Left colon (tissue), 2 donors: ENCODE measurements at regions not wholly inside any gene's neighbourhood (a gene's known extent, or its start where the extent isn't known, plus 50 kb on each side); places are given as distances from the start of the nearest gene placed in this dataset.

Experiments used
- ATAC-seq: fragments of 200-7000 bp; cut with Tn5 transposase; one replicate; pipeline ENCODE4 v1.9.1; 2020; ENCODE audit warnings: mild to moderate bottlenecking, moderate library complexity
- DNase-seq, 2 donors: peaks; one replicate each; pipeline ENCODE4 v3.0.0-alpha.2; 2020
- intact Hi-C, 2 donors: fragments of 100-400 bp; cut with DNase I in 1 of 2; cut with micrococcal nuclease in 1 of 2; formaldehyde crosslinking; loops; one replicate each; pipeline versions ENCODE4 v1.11.2 to v1.14.0; 2022; cut with DNase I, micrococcal nuclease
- donor health status: DM: no; HTN: no; CAD: no.
- donor health status: DM: yes; HTN: yes; CAD: no.

GRCh38 chr1:244965185-244966030 is 101.1 kb upstream of the HNRNPU start:
- intact Hi-C loops, result loop anchor here in 1 of 2 donors (10.0 kb wide), 1 partner anchor 101 kb away; the partner anchor contains the start of gene HNRNPU
- DNase-seq, result no peak
- no peak for ATAC-seq

GRCh38 chr1:244964112-244964971 is 100.0 kb upstream of the HNRNPU start:
- intact Hi-C loops, result loop anchor here in 1 of 2 donors (10.0 kb wide), 1 partner anchor 100 kb away; the partner anchor contains the start of gene HNRNPU
- DNase-seq (peak; percentile 40 to 47), ATAC-seq (peak; percentile 92)

GRCh38 chr1:244963231-244963826 is 99.0 kb upstream of the HNRNPU start:
- no peak for DNase-seq
- intact Hi-C loops, result loop anchor here in 1 of 2 donors (10.0 kb wide), 1 partner anchor 99 kb away; the partner anchor contains the start of gene HNRNPU
- ATAC-seq, result no peak

- intact Hi-C loops, result loop anchor here in 1 of 2 donors (10.0 kb wide), 1 partner anchor 97 kb away; the partner anchor contains the start of gene HNRNPU
- DNase-seq (no peak), ATAC-seq (no peak)
Measured at GRCh38 chr1:244962130-244962529, 97.8 kb upstream of the HNRNPU start.

- ATAC-seq (no peak), DNase-seq (no peak)
- intact Hi-C loops, result loop anchor here in 1 of 2 donors (10.0 kb wide), 1 partner anchor 96 kb away; the partner anchor contains the start of gene HNRNPU
Measured at GRCh38 chr1:244960904-244961303, 96.6 kb upstream of the HNRNPU start.

- ATAC-seq, result no peak
- intact Hi-C loops, result no loop called here
- DNase-seq, result no peak
Measured at GRCh38 chr1:244958593-244958992, 94.2 kb upstream of the HNRNPU start.

- no peak for DNase-seq
- intact Hi-C loops, result no loop called here
- ATAC-seq, result no peak
Measured at GRCh38 chr1:244957525-244957924, 93.2 kb upstream of the HNRNPU start.

GRCh38 chr1:244957122-244957521 is 92.8 kb upstream of the HNRNPU start:
- no peak for ATAC-seq
- DNase-seq, result no peak
- intact Hi-C loops, result no loop called here

GRCh38 chr1:244955661-244956060 is 91.3 kb upstream of the HNRNPU start:
- intact Hi-C loops, result no loop called here
- DNase-seq, result no peak
- no peak for ATAC-seq

- DNase-seq (no peak), ATAC-seq (no peak)
- intact Hi-C loops, result no loop called here
Measured at GRCh38 chr1:244954359-244954758, 90.0 kb upstream of the HNRNPU start.

- ATAC-seq, result no peak
- no peak for DNase-seq
- intact Hi-C loops, result no loop called here
Measured at GRCh38 chr1:244953901-244954300, 89.6 kb upstream of the HNRNPU start.

GRCh38 chr1:244952940-244953339 is 88.6 kb upstream of the HNRNPU start:
- intact Hi-C loops, result no loop called here

GRCh38 chr1:244952280-244952933 is 88.1 kb upstream of the HNRNPU start:
- intact Hi-C loops, result no loop called here
- DNase-seq (no peak), ATAC-seq (peak; percentile 7)

More at GRCh38 chr1:244952940-244953339, 88.6 kb upstream of the HNRNPU start:
- DNase-seq (peak; percentile 70 to 84), ATAC-seq (peak; percentile 97)

- intact Hi-C loops, result no loop called here
- no peak for DNase-seq
- ATAC-seq, result no peak
Measured at GRCh38 chr1:244948416-244948815, 84.1 kb upstream of the HNRNPU start.

- intact Hi-C loops, result no loop called here
- DNase-seq, result no peak
- no peak for ATAC-seq
Measured at GRCh38 chr1:244945109-244945671, 80.8 kb upstream of the HNRNPU start.

GRCh38 chr1:244941121-244941520 is 76.8 kb upstream of the HNRNPU start:
- DNase-seq (no peak), ATAC-seq (no peak)
- intact Hi-C loops, result no loop called here

GRCh38 chr1:244937099-244937498 is 72.8 kb upstream of the HNRNPU start:
- ATAC-seq (no peak), DNase-seq (no peak)
- intact Hi-C loops, result no loop called here
